Stimulated activated naive CD8-positive, alpha-beta T cell treated with anti-CD3 and anti-CD28 coated beads, Interleukin-15, amount 100 ng/mL, for 72 hours (primary cell): ENCODE measurements at regions not wholly inside any gene's neighbourhood (a gene's known extent, or its start where the extent isn't known, plus 50 kb on each side); places are given as distances from the start of the nearest gene placed in this dataset.

ENCODE experiments used
- ATAC-seq: fragments of 150-1000 bp; cut with Tn5 transposase; 2 replicates; pipeline ENCODE4 v1.10.0; 2021; ENCODE audit warnings: mild to moderate bottlenecking, moderate library complexity
- DNase-seq, 2 donors: peaks; one replicate each; pipeline ENCODE4 v3.0.0; 2021 to 2022
- H3K27ac Mint-ChIP-seq, 2 donors: one replicate each; pipeline ENCODE4 v1.8.0; 2022; ENCODE audit warnings: mild to moderate bottlenecking in 2 of 2, mixed read lengths in 2 of 2, moderate library complexity in 2 of 2
- H3K27me3 Mint-ChIP-seq: one replicate; pipeline ENCODE4 v1.8.0; 2022; ENCODE audit warnings: mixed read lengths
- H3K4me1 Mint-ChIP-seq: one replicate; pipeline ENCODE4 v1.8.0; 2022; ENCODE audit warnings: mild to moderate bottlenecking, mixed read lengths
- H3K4me3 Mint-ChIP-seq, 2 donors: one replicate each; pipeline ENCODE4 v1.8.0; 2022; ENCODE audit warnings: mild to moderate bottlenecking in 2 of 2, mixed read lengths in 2 of 2, moderate library complexity in 1 of 2
- H3K9me3 Mint-ChIP-seq, 2 donors: one replicate each; pipeline ENCODE4 v1.8.0; 2022; ENCODE audit warnings: mixed read lengths in 2 of 2

GRCh38 chr2:57867730-57868129 is 178.9 kb upstream of the VRK2 start:
- DNase-seq (no peak), ATAC-seq (no peak)
- Mint-ChIP-seq H3K4me3 (no peak overlapping the region), H3K27ac (no peak overlapping the region), H3K4me1 (no peaks in the 10 kb centered on the region), H3K27me3 (no peaks in the 10 kb centered on the region), H3K9me3 (no peaks in the 10 kb centered on the region)

- Mint-ChIP-seq H3K27me3 (no peaks in the 10 kb centered on the region), H3K4me1 (no peaks in the 10 kb centered on the region), H3K9me3 (no peaks in the 10 kb centered on the region), H3K27ac (no peak overlapping the region), H3K4me3 (no peak overlapping the region)
- no peak for ATAC-seq
- DNase-seq: no peak
Measured at GRCh38 chr2:57868619-57869139, 177.9 kb upstream of the VRK2 start.

GRCh38 chr2:57869758-57870344 is 176.8 kb upstream of the VRK2 start:
- Mint-ChIP-seq H3K27me3 (no peaks in the 10 kb centered on the region), H3K4me1 (no peaks in the 10 kb centered on the region), H3K9me3 (no peaks in the 10 kb centered on the region), H3K4me3 (no peak overlapping the region), H3K27ac (no peak overlapping the region)
- DNase-seq (no peak), ATAC-seq (no peak)

- Mint-ChIP-seq H3K4me1 (no peaks in the 10 kb centered on the region), H3K4me3 (no peak overlapping the region), H3K27ac (no peak overlapping the region), H3K9me3 (no peaks in the 10 kb centered on the region), H3K27me3 (no peaks in the 10 kb centered on the region)
- DNase-seq (no peak), ATAC-seq (no peak)
Measured at GRCh38 chr2:57876313-57876712, 170.3 kb upstream of the VRK2 start.

GRCh38 chr2:57877811-57878170 is 168.8 kb upstream of the VRK2 start:
- H3K27me3 Mint-ChIP-seq: no peaks in the 10 kb centered on the region
- ATAC-seq (no peak), DNase-seq (no peak)
- no peak overlapping the region for H3K4me3 Mint-ChIP-seq
- H3K4me1 Mint-ChIP-seq: no peaks in the 10 kb centered on the region
- no peaks in the 10 kb centered on the region for H3K9me3 Mint-ChIP-seq
- no peak overlapping the region for H3K27ac Mint-ChIP-seq

GRCh38 chr2:57878171-57878865 is 168.3 kb upstream of the VRK2 start:
- H3K4me3 Mint-ChIP-seq: no peak overlapping the region
- no peaks in the 10 kb centered on the region for H3K9me3 Mint-ChIP-seq
- H3K27me3 Mint-ChIP-seq: no peaks in the 10 kb centered on the region
- DNase-seq: no peak
- no peak overlapping the region for H3K27ac Mint-ChIP-seq
- ATAC-seq: no peak
- H3K4me1 Mint-ChIP-seq: no peaks in the 10 kb centered on the region

- H3K27me3 Mint-ChIP-seq: no peaks in the 10 kb centered on the region
- H3K27ac Mint-ChIP-seq: no peak overlapping the region
- H3K9me3 Mint-ChIP-seq: no peaks in the 10 kb centered on the region
- ATAC-seq (no peak), DNase-seq (no peak)
- H3K4me3 Mint-ChIP-seq: no peak overlapping the region
- no peaks in the 10 kb centered on the region for H3K4me1 Mint-ChIP-seq
Measured at GRCh38 chr2:57878866-57879210, 167.8 kb upstream of the VRK2 start.

GRCh38 chr2:57880446-57880845 is 166.2 kb upstream of the VRK2 start:
- no peak for ATAC-seq
- no peak for DNase-seq
- no peak overlapping the region for H3K27ac Mint-ChIP-seq
- peaks cover 3% of the 10 kb centered on the region for H3K27me3 Mint-ChIP-seq
- no peaks in the 10 kb centered on the region for H3K4me1 Mint-ChIP-seq
- H3K9me3 Mint-ChIP-seq: no peaks in the 10 kb centered on the region
- H3K4me3 Mint-ChIP-seq: no peak overlapping the region

- no peak for ATAC-seq
- Mint-ChIP-seq H3K27ac (no peak overlapping the region), H3K4me3 (no peak overlapping the region), H3K4me1 (no peaks in the 10 kb centered on the region), H3K9me3 (no peaks in the 10 kb centered on the region), H3K27me3 (peaks cover 8% of the 10 kb centered on the region)
- DNase-seq: no peak
Measured at GRCh38 chr2:57880967-57881366, 165.6 kb upstream of the VRK2 start.

GRCh38 chr2:57881998-57882888 is 164.4 kb upstream of the VRK2 start:
- H3K9me3 Mint-ChIP-seq: no peaks in the 10 kb centered on the region
- no peak for ATAC-seq
- DNase-seq: no peak

GRCh38 chr2:57882895-57883515 is 163.6 kb upstream of the VRK2 start:
- ATAC-seq (no peak), DNase-seq (no peak)
- no peak overlapping the region for H3K4me3 Mint-ChIP-seq
- H3K9me3 Mint-ChIP-seq: no peaks in the 10 kb centered on the region
- peaks cover 18% of the 10 kb centered on the region for H3K27me3 Mint-ChIP-seq
- no peak overlapping the region for H3K27ac Mint-ChIP-seq
- H3K4me1 Mint-ChIP-seq: peaks cover 7% of the 10 kb centered on the region

More at GRCh38 chr2:57881998-57882888, 164.4 kb upstream of the VRK2 start:
- Mint-ChIP-seq H3K4me1 (peaks cover 6% of the 10 kb centered on the region), H3K27me3 (peaks cover 18% of the 10 kb centered on the region), H3K4me3 (no peak overlapping the region), H3K27ac (no peak overlapping the region)

- ATAC-seq: no peak
- no peaks in the 10 kb centered on the region for H3K9me3 Mint-ChIP-seq
- peaks cover 22% of the 10 kb centered on the region for H3K27me3 Mint-ChIP-seq
- H3K4me1 Mint-ChIP-seq: peaks cover 14% of the 10 kb centered on the region
- no peak overlapping the region for H3K27ac Mint-ChIP-seq
- no peak for DNase-seq
- H3K4me3 Mint-ChIP-seq: no peak overlapping the region
Measured at GRCh38 chr2:57884281-57884680, 162.3 kb upstream of the VRK2 start.

- H3K4me3 Mint-ChIP-seq: no peak overlapping the region
- DNase-seq: no peak
Measured at GRCh38 chr2:57885742-57886141, 160.9 kb upstream of the VRK2 start.

GRCh38 chr2:57886161-57886786 is 160.3 kb upstream of the VRK2 start:
- Mint-ChIP-seq H3K27me3 (peaks cover 26% of the 10 kb centered on the region), H3K27ac (no peak overlapping the region), H3K4me1 (peaks cover 14% of the 10 kb centered on the region), H3K9me3 (no peaks in the 10 kb centered on the region), H3K4me3 (no peak overlapping the region)
- DNase-seq (no peak), ATAC-seq (no peak)

More at GRCh38 chr2:57885742-57886141, 160.9 kb upstream of the VRK2 start:
- Mint-ChIP-seq H3K9me3 (no peaks in the 10 kb centered on the region), H3K4me1 (peaks cover 14% of the 10 kb centered on the region), H3K27ac (no peak overlapping the region), H3K27me3 (peaks cover 26% of the 10 kb centered on the region)
- ATAC-seq: no peak

- no peaks in the 10 kb centered on the region for H3K9me3 Mint-ChIP-seq
- no peak overlapping the region for H3K4me3 Mint-ChIP-seq
- peaks cover 26% of the 10 kb centered on the region for H3K27me3 Mint-ChIP-seq
- H3K4me1 Mint-ChIP-seq: peaks cover 14% of the 10 kb centered on the region
- peak; percentile 45 for ATAC-seq
- no peak overlapping the region for H3K27ac Mint-ChIP-seq
- no peak for DNase-seq
Measured at GRCh38 chr2:57888463-57888862, 158.1 kb upstream of the VRK2 start.
